GM21526 (cell line): ENCODE measurements at regions not wholly inside any gene's neighbourhood (a gene's known extent, or its start where the extent isn't known, plus 50 kb on each side); places are given as distances from the start of the nearest gene placed in this dataset.
A peak's percentile ranks its signal among the peaks of the same experiment; 100 is the strongest.
"Not testable (repeated sequence)": the region's sequence is repeated elsewhere in the genome, so short reads cannot be mapped to it uniquely, and the experiment has no call there.

Experiments used
- ATAC-seq: cut with Tn5 transposase; IDR thresholded peaks from one replicate; pipeline ENCODE4 v1.9.1; 2021; ENCODE audit warnings: moderate library complexity; ENCODE audit not compliant: unreplicated experiment, low FRiP score

GRCh38 chr3:153944084-153944483 lies 177.1 kb upstream of the ARHGEF26 start:
- no peak for ATAC-seq

GRCh38 chr3:153951276-153951675 lies 169.9 kb upstream of the ARHGEF26 start:
- ATAC-seq, result no peak

- no peak for ATAC-seq
Observed at GRCh38 chr3:153952091-153952490, 169.1 kb upstream of the ARHGEF26 start.

GRCh38 chr3:153956613-153957012 lies 164.6 kb upstream of the ARHGEF26 start:
- ATAC-seq, result no peak

- ATAC-seq, result no peak
Observed at GRCh38 chr3:153957421-153957820, 163.8 kb upstream of the ARHGEF26 start.

GRCh38 chr3:153958635-153959595 lies 162.3 kb upstream of the ARHGEF26 start:
- no peak for ATAC-seq

- ATAC-seq, result no peak
Observed at GRCh38 chr3:153960458-153961074, 160.6 kb upstream of the ARHGEF26 start.

- ATAC-seq, result no peak
Observed at GRCh38 chr3:153961494-153961893, 159.7 kb upstream of the ARHGEF26 start.

GRCh38 chr3:153963012-153963411 lies 158.2 kb upstream of the ARHGEF26 start:
- ATAC-seq, result no peak

GRCh38 chr3:153967260-153967659 lies 153.9 kb upstream of the ARHGEF26 start:
- ATAC-seq, result no peak

GRCh38 chr3:153970047-153970446 lies 151.1 kb upstream of the ARHGEF26 start:
- peak; percentile 28 for ATAC-seq

- ATAC-seq, result no peak
Observed at GRCh38 chr3:153970741-153971347, 150.3 kb upstream of the ARHGEF26 start.

- ATAC-seq, result peak; percentile 50
Observed at GRCh38 chr3:153972862-153973261, 148.3 kb upstream of the ARHGEF26 start.

GRCh38 chr3:153973722-153974265 lies 147.4 kb upstream of the ARHGEF26 start:
- ATAC-seq, result peak; percentile 64

GRCh38 chr3:153974614-153975013 lies 146.6 kb upstream of the ARHGEF26 start:
- no peak for ATAC-seq

GRCh38 chr3:153976891-153977554 lies 144.2 kb upstream of the ARHGEF26 start:
- no peak for ATAC-seq

- no peak for ATAC-seq
Observed at GRCh38 chr3:153978006-153978405, 143.2 kb upstream of the ARHGEF26 start.

- no peak for ATAC-seq
Observed at GRCh38 chr3:153979418-153980251, 141.6 kb upstream of the ARHGEF26 start.

GRCh38 chr3:153980252-153980590 lies 141.0 kb upstream of the ARHGEF26 start:
- no peak for ATAC-seq

GRCh38 chr3:153997364-153997763 lies 123.8 kb upstream of the ARHGEF26 start:
- not testable (repeated sequence) for ATAC-seq
